Thyroid gland (tissue), 4 donors: ENCODE measurements at regions not wholly inside any gene's neighbourhood (a gene's known extent, or its start where the extent isn't known, plus 50 kb on each side); places are given as distances from the start of the nearest gene placed in this dataset.

Source experiments
- DNase-seq, 2 donors: peaks; one replicate each; pipeline ENCODE4 v3.0.0-alpha.2; 2019
- H3K27ac ChIP-seq, 3 donors: fragments of 200-600 bp; sonication (generic); 1 replicate in 2 of 3; 2 replicates in 1 of 3; pipeline ENCODE4 v1.5.1; 2016 to 2019; ENCODE audit warnings: mild to moderate bottlenecking in 1 of 3, moderate library complexity in 1 of 3
- H3K27me3 ChIP-seq: fragments of 200-600 bp; sonication (generic); one replicate; pipeline ENCODE4 v1.5.1; 2019
- H3K36me3 ChIP-seq, 2 donors: fragments of 200-600 bp; sonication (generic); one replicate each; pipeline ENCODE4 v1.5.1; 2016 to 2019
- H3K4me1 ChIP-seq, 2 donors: fragments of 200-600 bp; sonication (generic); one replicate each; pipeline ENCODE4 v1.5.1; 2017 to 2019
- H3K4me3 ChIP-seq, 3 donors: fragments of 200-600 bp; sonication (generic); replicated peaks in 1 of 3; 1 replicate in 2 of 3; 2 replicates in 1 of 3; pipeline ENCODE4 v1.5.1; 2016; ENCODE audit warnings: mild to moderate bottlenecking in 1 of 3
- H3K9me3 ChIP-seq: fragments of 200-600 bp; sonication (generic); one replicate; pipeline ENCODE4 v1.5.1; 2017
- POLR2A ChIP-seq, 2 donors: fragments of 450-650 bp; IDR thresholded peaks; one replicate each; pipeline ENCODE4 v1.6.1; 2017; ENCODE audit warnings: antibody characterized with exemption in 2 of 2, mild to moderate bottlenecking in 2 of 2, moderate library complexity in 1 of 2
- WGBS, 2 donors: methylation state at CpG; one replicate each; pipeline ENCODE4 v1.1.5; 2017; 5-methylcytosine and 5-hydroxymethylcytosine counted together
- intact Hi-C: fragments of 100-400 bp; cut with DNase I; formaldehyde crosslinking; loops from one replicate; pipeline ENCODE4 v1.15.1; 2023
- TF ChIP-seq, protein P1 (sequence below), 6 experiments: fragments of 200-600 bp in 3 of 6; fragments of 450-650 bp in 3 of 6; sonication (generic) in 3 of 6; IDR thresholded peaks; one replicate each; pipeline ENCODE4 v1.5.1; 2016 to 2019; ENCODE audit warnings: antibody characterized with exemption in 6 of 6, mild to moderate bottlenecking in 2 of 6, inconsistent platforms in 1 of 6, moderate library complexity in 1 of 6

DNA sequence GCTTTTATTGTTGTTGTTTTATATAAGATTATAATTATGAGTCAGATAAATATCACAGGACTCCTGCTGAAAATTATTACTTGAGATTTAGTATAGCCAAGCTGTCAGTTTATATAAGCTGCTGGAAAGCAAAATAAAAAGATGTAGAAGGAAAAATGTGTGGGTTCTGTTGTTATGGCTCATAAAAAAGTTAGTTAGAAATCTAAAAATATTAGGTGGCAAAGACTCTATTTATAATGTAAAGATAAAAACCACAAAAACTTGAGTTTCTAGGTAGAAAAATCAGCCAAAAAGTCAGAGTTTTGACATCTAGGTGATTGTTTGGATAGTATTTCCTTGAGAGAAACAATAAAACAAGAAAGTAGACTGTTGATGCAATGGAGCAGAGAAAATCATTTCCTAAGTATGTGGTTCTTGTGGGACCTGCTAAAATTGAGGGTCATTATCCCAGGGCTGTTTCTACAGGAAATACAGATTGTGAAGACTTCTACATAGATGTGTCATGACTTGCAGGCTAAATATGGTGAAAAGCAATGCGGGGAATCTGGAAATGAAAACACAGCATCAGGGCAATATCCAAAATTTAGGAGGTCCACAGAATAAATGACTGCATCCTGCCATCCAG lies 1109.6 kb upstream of the CADM2 start:
- Histone ChIP-seq H3K36me3 (no peaks in the 10 kb centered on the region), H3K27me3 (no peaks in the 10 kb centered on the region), H3K4me1 (no peaks in the 10 kb centered on the region), H3K27ac (no peak overlapping the region), H3K4me3 (no peak overlapping the region), H3K9me3 (no peaks in the 10 kb centered on the region)
- no peak for DNase-seq
- intact Hi-C loops, result no loop called here
- TF ChIP-seq, protein P1, sequence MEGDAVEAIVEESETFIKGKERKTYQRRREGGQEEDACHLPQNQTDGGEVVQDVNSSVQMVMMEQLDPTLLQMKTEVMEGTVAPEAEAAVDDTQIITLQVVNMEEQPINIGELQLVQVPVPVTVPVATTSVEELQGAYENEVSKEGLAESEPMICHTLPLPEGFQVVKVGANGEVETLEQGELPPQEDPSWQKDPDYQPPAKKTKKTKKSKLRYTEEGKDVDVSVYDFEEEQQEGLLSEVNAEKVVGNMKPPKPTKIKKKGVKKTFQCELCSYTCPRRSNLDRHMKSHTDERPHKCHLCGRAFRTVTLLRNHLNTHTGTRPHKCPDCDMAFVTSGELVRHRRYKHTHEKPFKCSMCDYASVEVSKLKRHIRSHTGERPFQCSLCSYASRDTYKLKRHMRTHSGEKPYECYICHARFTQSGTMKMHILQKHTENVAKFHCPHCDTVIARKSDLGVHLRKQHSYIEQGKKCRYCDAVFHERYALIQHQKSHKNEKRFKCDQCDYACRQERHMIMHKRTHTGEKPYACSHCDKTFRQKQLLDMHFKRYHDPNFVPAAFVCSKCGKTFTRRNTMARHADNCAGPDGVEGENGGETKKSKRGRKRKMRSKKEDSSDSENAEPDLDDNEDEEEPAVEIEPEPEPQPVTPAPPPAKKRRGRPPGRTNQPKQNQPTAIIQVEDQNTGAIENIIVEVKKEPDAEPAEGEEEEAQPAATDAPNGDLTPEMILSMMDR (IDR thresholded peaks at IDR 0.05), result no peak
- no peak for TF ChIP-seq POLR2A (IDR thresholded peaks at IDR 0.05)
- WGBS, 2 donors, result 79 to 82% methylated on average over 1 of the region's 1 CpG

- DNase-seq, result no peak
- 68 to 77% methylated on average over 2 of the region's 2 CpGs for WGBS, 2 donors
- intact Hi-C loops, result no loop called here
- Histone ChIP-seq H3K9me3 (no peaks in the 10 kb centered on the region), H3K27me3 (no peaks in the 10 kb centered on the region), H3K4me1 (no peaks in the 10 kb centered on the region), H3K4me3 (no peak overlapping the region), H3K36me3 (no peaks in the 10 kb centered on the region), H3K27ac (no peak overlapping the region)
- TF ChIP-seq POLR2A (IDR thresholded peaks at IDR 0.05), result no peak
- TF ChIP-seq, protein P1 (IDR thresholded peaks at IDR 0.05), result no peak
Observed at GRCh38 chr3:83863380-83863779, 1095.4 kb upstream of the CADM2 start.

- TF ChIP-seq, protein P1 (IDR thresholded peaks at IDR 0.05), result no peak
- no peak for TF ChIP-seq POLR2A (IDR thresholded peaks at IDR 0.05)
Observed at GRCh38 chr3:83868909-83869567, 1089.8 kb upstream of the CADM2 start.

GRCh38 chr3:83873550-83873949 lies 1085.2 kb upstream of the CADM2 start:
- H3K4me1 ChIP-seq, result no peaks in the 10 kb centered on the region
- no peak overlapping the region for H3K27ac ChIP-seq
- 41 to 68% methylated on average over 2 of the region's 2 CpGs for WGBS, 2 donors
- no peaks in the 10 kb centered on the region for H3K9me3 ChIP-seq
- no peak for DNase-seq
- no peak overlapping the region for H3K4me3 ChIP-seq
- no peaks in the 10 kb centered on the region for H3K27me3 ChIP-seq
- intact Hi-C loops, result no loop called here
- no peaks in the 10 kb centered on the region for H3K36me3 ChIP-seq
- no peak for TF ChIP-seq POLR2A (IDR thresholded peaks at IDR 0.05)
- TF ChIP-seq, protein P1 (IDR thresholded peaks at IDR 0.05), result no peak

More at GRCh38 chr3:83868909-83869567, 1089.8 kb upstream of the CADM2 start:
- H3K36me3 ChIP-seq, result no peaks in the 10 kb centered on the region
- 85 to 89% methylated on average over 2 of the region's 2 CpGs for WGBS, 2 donors
- H3K27ac ChIP-seq, result no peak overlapping the region
- H3K4me1 ChIP-seq, result no peaks in the 10 kb centered on the region
- H3K4me3 ChIP-seq, result no peak overlapping the region
- no peaks in the 10 kb centered on the region for H3K9me3 ChIP-seq
- intact Hi-C loops, result no loop called here
- DNase-seq, result no peak
- H3K27me3 ChIP-seq, result no peaks in the 10 kb centered on the region

- TF ChIP-seq POLR2A (IDR thresholded peaks at IDR 0.05), result no peak
- TF ChIP-seq, protein P1 (IDR thresholded peaks at IDR 0.05), result no peak
- Histone ChIP-seq H3K27me3 (no peaks in the 10 kb centered on the region), H3K27ac (no peak overlapping the region), H3K4me1 (no peaks in the 10 kb centered on the region), H3K9me3 (no peaks in the 10 kb centered on the region), H3K4me3 (no peak overlapping the region), H3K36me3 (no peaks in the 10 kb centered on the region)
- 65 to 73% methylated on average over 3 of the region's 3 CpGs for WGBS, 2 donors
- intact Hi-C loops, result no loop called here
- DNase-seq, result no peak
Observed at GRCh38 chr3:83877910-83878309, 1080.9 kb upstream of the CADM2 start.
